ENCODE measurements at regions not wholly inside any gene's neighbourhood (a gene's known extent, or its start where the extent isn't known, plus 50 kb on each side); places are given as distances from the start of the nearest gene placed in this dataset.

DNA sequence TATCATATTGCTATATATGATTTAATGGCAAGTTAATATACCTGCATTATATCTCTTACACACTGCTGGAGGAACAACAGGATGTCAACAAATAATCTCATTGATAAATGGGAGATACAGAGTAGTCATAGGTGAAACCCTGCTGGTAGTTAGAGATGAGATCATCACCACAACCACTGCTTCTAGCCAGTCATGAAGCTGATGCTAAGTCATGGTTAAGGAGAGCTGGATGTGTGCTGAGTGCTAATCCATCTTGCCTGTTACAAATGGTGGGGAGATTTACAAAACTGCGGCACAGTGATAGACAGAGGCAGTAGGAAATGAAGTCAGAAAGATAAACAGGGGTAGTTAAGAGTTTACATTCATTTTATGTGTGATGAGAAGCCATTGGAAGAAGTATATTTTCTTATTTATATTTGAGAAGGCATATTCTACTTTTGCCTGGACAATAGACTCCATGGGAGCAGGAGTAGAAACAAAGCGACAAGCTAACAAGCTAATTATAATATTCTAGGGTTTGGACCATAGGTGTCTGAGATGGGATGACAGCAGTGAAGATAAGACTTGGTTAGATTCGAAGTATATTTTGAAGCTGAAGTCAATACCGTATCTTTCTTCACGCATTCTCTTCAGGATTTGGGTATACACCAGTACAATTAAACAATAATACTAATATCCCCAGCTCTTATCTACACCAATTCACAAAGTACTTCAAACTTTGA is 78.0 kb upstream of the TRPC4 start:
- TF ChIP-seq EZH2 (IDR thresholded peaks at IDR 0.05; ENCODE audit: low read depth, unreplicated experiment), result no peak
- TF ChIP-seq, protein P1, sequence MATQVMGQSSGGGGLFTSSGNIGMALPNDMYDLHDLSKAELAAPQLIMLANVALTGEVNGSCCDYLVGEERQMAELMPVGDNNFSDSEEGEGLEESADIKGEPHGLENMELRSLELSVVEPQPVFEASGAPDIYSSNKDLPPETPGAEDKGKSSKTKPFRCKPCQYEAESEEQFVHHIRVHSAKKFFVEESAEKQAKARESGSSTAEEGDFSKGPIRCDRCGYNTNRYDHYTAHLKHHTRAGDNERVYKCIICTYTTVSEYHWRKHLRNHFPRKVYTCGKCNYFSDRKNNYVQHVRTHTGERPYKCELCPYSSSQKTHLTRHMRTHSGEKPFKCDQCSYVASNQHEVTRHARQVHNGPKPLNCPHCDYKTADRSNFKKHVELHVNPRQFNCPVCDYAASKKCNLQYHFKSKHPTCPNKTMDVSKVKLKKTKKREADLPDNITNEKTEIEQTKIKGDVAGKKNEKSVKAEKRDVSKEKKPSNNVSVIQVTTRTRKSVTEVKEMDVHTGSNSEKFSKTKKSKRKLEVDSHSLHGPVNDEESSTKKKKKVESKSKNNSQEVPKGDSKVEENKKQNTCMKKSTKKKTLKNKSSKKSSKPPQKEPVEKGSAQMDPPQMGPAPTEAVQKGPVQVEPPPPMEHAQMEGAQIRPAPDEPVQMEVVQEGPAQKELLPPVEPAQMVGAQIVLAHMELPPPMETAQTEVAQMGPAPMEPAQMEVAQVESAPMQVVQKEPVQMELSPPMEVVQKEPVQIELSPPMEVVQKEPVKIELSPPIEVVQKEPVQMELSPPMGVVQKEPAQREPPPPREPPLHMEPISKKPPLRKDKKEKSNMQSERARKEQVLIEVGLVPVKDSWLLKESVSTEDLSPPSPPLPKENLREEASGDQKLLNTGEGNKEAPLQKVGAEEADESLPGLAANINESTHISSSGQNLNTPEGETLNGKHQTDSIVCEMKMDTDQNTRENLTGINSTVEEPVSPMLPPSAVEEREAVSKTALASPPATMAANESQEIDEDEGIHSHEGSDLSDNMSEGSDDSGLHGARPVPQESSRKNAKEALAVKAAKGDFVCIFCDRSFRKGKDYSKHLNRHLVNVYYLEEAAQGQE (IDR thresholded peaks at IDR 0.05; ENCODE audit: unreplicated experiment), result no peak
- TF ChIP-seq, protein P2, sequence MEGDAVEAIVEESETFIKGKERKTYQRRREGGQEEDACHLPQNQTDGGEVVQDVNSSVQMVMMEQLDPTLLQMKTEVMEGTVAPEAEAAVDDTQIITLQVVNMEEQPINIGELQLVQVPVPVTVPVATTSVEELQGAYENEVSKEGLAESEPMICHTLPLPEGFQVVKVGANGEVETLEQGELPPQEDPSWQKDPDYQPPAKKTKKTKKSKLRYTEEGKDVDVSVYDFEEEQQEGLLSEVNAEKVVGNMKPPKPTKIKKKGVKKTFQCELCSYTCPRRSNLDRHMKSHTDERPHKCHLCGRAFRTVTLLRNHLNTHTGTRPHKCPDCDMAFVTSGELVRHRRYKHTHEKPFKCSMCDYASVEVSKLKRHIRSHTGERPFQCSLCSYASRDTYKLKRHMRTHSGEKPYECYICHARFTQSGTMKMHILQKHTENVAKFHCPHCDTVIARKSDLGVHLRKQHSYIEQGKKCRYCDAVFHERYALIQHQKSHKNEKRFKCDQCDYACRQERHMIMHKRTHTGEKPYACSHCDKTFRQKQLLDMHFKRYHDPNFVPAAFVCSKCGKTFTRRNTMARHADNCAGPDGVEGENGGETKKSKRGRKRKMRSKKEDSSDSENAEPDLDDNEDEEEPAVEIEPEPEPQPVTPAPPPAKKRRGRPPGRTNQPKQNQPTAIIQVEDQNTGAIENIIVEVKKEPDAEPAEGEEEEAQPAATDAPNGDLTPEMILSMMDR (conservative IDR thresholded peaks at IDR 0.05; ENCODE audit: low read depth in 2 of 2), result no peak
- TF ChIP-seq EZH2phosphoT487 (IDR thresholded peaks at IDR 0.05; ENCODE audit: unreplicated experiment), result no peak
- no peak for TF ChIP-seq ZNF114 (CRISPR knock-in tag; IDR thresholded peaks at IDR 0.05)
- TF ChIP-seq POLR2AphosphoS5 (IDR thresholded peaks at IDR 0.05; ENCODE audit: low read depth), result no peak
- no peak for TF ChIP-seq STAT1 (IDR thresholded peaks at IDR 0.05; ENCODE audit: unreplicated experiment)
- TF ChIP-seq CREB1 (CRISPR knock-in tag; IDR thresholded peaks at IDR 0.05; ENCODE audit: low read depth), result no peak
- TF ChIP-seq, protein P3, sequence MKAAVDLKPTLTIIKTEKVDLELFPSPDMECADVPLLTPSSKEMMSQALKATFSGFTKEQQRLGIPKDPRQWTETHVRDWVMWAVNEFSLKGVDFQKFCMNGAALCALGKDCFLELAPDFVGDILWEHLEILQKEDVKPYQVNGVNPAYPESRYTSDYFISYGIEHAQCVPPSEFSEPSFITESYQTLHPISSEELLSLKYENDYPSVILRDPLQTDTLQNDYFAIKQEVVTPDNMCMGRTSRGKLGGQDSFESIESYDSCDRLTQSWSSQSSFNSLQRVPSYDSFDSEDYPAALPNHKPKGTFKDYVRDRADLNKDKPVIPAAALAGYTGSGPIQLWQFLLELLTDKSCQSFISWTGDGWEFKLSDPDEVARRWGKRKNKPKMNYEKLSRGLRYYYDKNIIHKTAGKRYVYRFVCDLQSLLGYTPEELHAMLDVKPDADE (IDR thresholded peaks at IDR 0.05), result no peak
